Neural cell (in vitro differentiated cells): ENCODE measurements at regions not wholly inside any gene's neighbourhood (a gene's known extent, or its start where the extent isn't known, plus 50 kb on each side); places are given as distances from the start of the nearest gene placed in this dataset.

ENCODE experiments used
- EP300 ChIP-seq: fragments of 450-650 bp; conservative IDR thresholded peaks from 2 replicates; pipeline ENCODE4 v1.6.1; 2014; ENCODE audit warnings: antibody characterized with exemption, mild to moderate bottlenecking, moderate library complexity; ENCODE audit not compliant: poor library complexity, severe bottlenecking
- EZH2 ChIP-seq: fragments of 200-600, 300-800 bp; shearing (Covaris generic), sonication (generic); IDR thresholded peaks from 2 replicates; pipeline ENCODE4 v1.6.1; 2014; ENCODE audit warnings: antibody characterized with exemption, low read length, borderline replicate concordance, mild to moderate bottlenecking; ENCODE audit not compliant: insufficient read depth, poor library complexity, severe bottlenecking
- POLR2AphosphoS5 ChIP-seq: IDR thresholded peaks from 2 replicates; pipeline ENCODE4 v1.6.1; 2012
- SMC3 ChIP-seq: fragments of 450-650 bp; conservative IDR thresholded peaks from 2 replicates; pipeline ENCODE4 v1.6.1; 2014; ENCODE audit warnings: antibody characterized with exemption, mild to moderate bottlenecking, moderate library complexity; ENCODE audit not compliant: poor library complexity
- TF ChIP-seq, protein P1 (sequence below): fragments of 450-650 bp; IDR thresholded peaks from 2 replicates; pipeline ENCODE4 v1.5.1; 2014; ENCODE audit warnings: antibody characterized with exemption, mild to moderate bottlenecking, moderate library complexity; ENCODE audit not compliant: poor library complexity, severe bottlenecking

DNA sequence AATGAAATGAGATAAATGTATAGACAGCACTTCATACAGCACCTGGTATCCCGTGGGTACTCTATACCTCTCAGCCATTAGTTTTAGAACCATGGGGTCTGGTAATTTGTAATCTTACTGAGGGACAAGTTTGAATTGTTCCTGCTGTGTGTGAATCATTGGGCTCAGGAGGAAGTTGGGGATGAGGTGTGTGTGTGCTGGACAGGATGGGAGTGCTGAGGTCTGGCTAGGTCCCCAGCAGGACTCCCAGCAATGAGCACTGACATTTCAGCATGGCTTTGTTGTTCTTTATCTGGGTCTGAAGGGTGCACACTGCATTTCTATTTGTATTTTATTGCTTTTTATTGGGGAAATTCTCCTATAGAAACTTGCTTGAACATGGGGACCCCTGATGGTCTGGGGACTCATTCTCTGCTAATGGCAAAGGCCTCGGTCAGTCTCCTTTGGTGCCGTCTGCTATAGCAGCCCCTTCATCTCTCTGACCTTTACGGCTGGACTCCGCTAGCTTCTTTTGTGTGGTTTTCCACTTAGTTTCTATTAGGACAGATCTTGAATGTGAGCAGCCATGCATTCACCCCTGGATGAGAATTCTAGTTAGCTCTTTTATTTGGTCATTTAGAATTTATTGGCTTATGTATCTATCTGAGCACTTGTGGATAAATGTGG lies 98.1 kb downstream of the SREK1 start:
- TF ChIP-seq, protein P1, sequence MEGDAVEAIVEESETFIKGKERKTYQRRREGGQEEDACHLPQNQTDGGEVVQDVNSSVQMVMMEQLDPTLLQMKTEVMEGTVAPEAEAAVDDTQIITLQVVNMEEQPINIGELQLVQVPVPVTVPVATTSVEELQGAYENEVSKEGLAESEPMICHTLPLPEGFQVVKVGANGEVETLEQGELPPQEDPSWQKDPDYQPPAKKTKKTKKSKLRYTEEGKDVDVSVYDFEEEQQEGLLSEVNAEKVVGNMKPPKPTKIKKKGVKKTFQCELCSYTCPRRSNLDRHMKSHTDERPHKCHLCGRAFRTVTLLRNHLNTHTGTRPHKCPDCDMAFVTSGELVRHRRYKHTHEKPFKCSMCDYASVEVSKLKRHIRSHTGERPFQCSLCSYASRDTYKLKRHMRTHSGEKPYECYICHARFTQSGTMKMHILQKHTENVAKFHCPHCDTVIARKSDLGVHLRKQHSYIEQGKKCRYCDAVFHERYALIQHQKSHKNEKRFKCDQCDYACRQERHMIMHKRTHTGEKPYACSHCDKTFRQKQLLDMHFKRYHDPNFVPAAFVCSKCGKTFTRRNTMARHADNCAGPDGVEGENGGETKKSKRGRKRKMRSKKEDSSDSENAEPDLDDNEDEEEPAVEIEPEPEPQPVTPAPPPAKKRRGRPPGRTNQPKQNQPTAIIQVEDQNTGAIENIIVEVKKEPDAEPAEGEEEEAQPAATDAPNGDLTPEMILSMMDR, result no peak
- no peak for TF ChIP-seq SMC3
- TF ChIP-seq EZH2, result no peak
- no peak for TF ChIP-seq EP300
- no peak for TF ChIP-seq POLR2AphosphoS5
